CD14-positive monocyte (primary cell): ENCODE measurements at regions not wholly inside any gene's neighbourhood (a gene's known extent, or its start where the extent isn't known, plus 50 kb on each side); places are given as distances from the start of the nearest gene placed in this dataset.

Experiments used
- DNase-seq, 3 donors: peaks; one replicate each; pipeline ENCODE4 v3.0.0-alpha.2; 2011 to 2022
- H2AFZ ChIP-seq: 2 replicates; pipeline ENCODE4 v1.6.0; 2012; ENCODE audit warnings: mild to moderate bottlenecking, low read depth, low read length, inconsistent platforms; ENCODE audit not compliant: insufficient read depth, poor library complexity, severe bottlenecking
- H3K27ac ChIP-seq, 2 donors: 1 replicate in 1 of 2; 2 replicates in 1 of 2; pipeline ENCODE4 v1.5.1; 2012 to 2013; ENCODE audit warnings: low read length in 2 of 2, control low read depth in 1 of 2, inconsistent platforms in 1 of 2, low read depth in 1 of 2, mild to moderate bottlenecking in 1 of 2
- H3K27me3 ChIP-seq, 2 donors: one replicate each; pipeline versions ENCODE4 v1.6.0 to v1.6.1; 2011 to 2013; ENCODE audit warnings: low read length in 2 of 2; ENCODE audit not compliant: control insufficient read depth in 2 of 2, insufficient read depth in 2 of 2
- H3K36me3 ChIP-seq, 2 donors: replicated peaks in 1 of 2; 1 replicate in 1 of 2; 2 replicates in 1 of 2; pipeline versions ENCODE4 v1.5.1 to v1.6.1; 2012 to 2013; ENCODE audit warnings: low read length in 2 of 2, control low read depth in 1 of 2, inconsistent platforms in 1 of 2, mild to moderate bottlenecking in 1 of 2; ENCODE audit not compliant: insufficient read depth in 2 of 2, control insufficient read depth in 1 of 2
- H3K4me1 ChIP-seq, 2 donors: 1 replicate in 1 of 2; 2 replicates in 1 of 2; pipeline versions ENCODE4 v1.5.1 to v1.6.1; 2012 to 2013; ENCODE audit warnings: low read length in 2 of 2, control low read depth in 1 of 2, inconsistent platforms in 1 of 2, mild to moderate bottlenecking in 1 of 2, moderate library complexity in 1 of 2; ENCODE audit not compliant: insufficient read depth in 2 of 2, control insufficient read depth in 1 of 2
- H3K4me2 ChIP-seq: replicated peaks from 2 replicates; pipeline ENCODE3; 2012; ENCODE audit warnings: low read length, moderate library complexity, mild to moderate bottlenecking; ENCODE audit not compliant: poor library complexity, severe bottlenecking; ENCODE audit errors: extremely low read depth
- H3K4me3 ChIP-seq, 3 experiments: fragments of 200-600 bp in 1 of 3; sonication (generic) in 1 of 3; replicated peaks in 1 of 3; 1 replicate in 2 of 3; 2 replicates in 1 of 3; pipeline ENCODE4 v1.5.1; 2011 to 2013; ENCODE audit warnings: low read length in 3 of 3, mild to moderate bottlenecking in 3 of 3, control low read depth in 2 of 3, low read depth in 2 of 3, inconsistent platforms in 1 of 3, moderate library complexity in 1 of 3
- H3K79me2 ChIP-seq: 2 replicates; pipeline ENCODE4 v1.6.0; 2012; ENCODE audit warnings: mild to moderate bottlenecking, control low read depth, inconsistent platforms, low read length, moderate library complexity; ENCODE audit not compliant: insufficient read depth
- H3K9ac ChIP-seq: 2 replicates; pipeline ENCODE4 v1.6.0; 2017; ENCODE audit warnings: low read length, mild to moderate bottlenecking; ENCODE audit not compliant: insufficient read depth, poor library complexity, severe bottlenecking
- H3K9me3 ChIP-seq, 2 donors: replicated peaks in 1 of 2; 1 replicate in 1 of 2; 2 replicates in 1 of 2; pipeline versions ENCODE4 v1.5.1 to v1.6.1; 2012 to 2013; ENCODE audit warnings: low read length in 2 of 2, control low read depth in 1 of 2; ENCODE audit not compliant: control insufficient read depth in 1 of 2, insufficient read depth in 1 of 2
- H4K20me1 ChIP-seq: 2 replicates; pipeline ENCODE4 v1.6.0; 2012; ENCODE audit warnings: mild to moderate bottlenecking, low read length, control low read depth, moderate library complexity; ENCODE audit not compliant: insufficient read depth
- H3K27ac Mint-ChIP-seq, 7 donors: one replicate each; pipeline ENCODE4 v1.8.0; 2020; ENCODE audit warnings: mild to moderate bottlenecking in 7 of 7, mixed read lengths in 7 of 7, moderate library complexity in 6 of 7, inconsistent platforms in 2 of 7
- H3K27me3 Mint-ChIP-seq, 3 donors: one replicate each; pipeline ENCODE4 v1.8.0; 2021 to 2022; ENCODE audit warnings: low read depth in 3 of 3, mild to moderate bottlenecking in 3 of 3, mixed read lengths in 3 of 3, moderate library complexity in 3 of 3, inconsistent platforms in 1 of 3
- H3K36me3 Mint-ChIP-seq, 2 donors: one replicate each; pipeline ENCODE4 v1.8.0; 2020; ENCODE audit warnings: mixed read lengths in 2 of 2, inconsistent platforms in 1 of 2, mild to moderate bottlenecking in 1 of 2
- H3K4me1 Mint-ChIP-seq: one replicate; pipeline ENCODE4 v1.8.0; 2020; ENCODE audit warnings: mild to moderate bottlenecking, mixed read lengths
- H3K4me3 Mint-ChIP-seq, 2 donors: one replicate each; pipeline ENCODE4 v1.8.0; 2020; ENCODE audit warnings: mild to moderate bottlenecking in 2 of 2, mixed read lengths in 2 of 2, moderate library complexity in 1 of 2
- H3K9me3 Mint-ChIP-seq, 7 donors: one replicate each; pipeline ENCODE4 v1.8.0; 2020 to 2022; ENCODE audit warnings: mixed read lengths in 7 of 7, mild to moderate bottlenecking in 6 of 7, moderate library complexity in 6 of 7, inconsistent platforms in 2 of 7
- WGBS: methylation state at CpG from one replicate; pipeline ENCODE4 v1.1.5; 2013; ENCODE audit warnings: missing lambda C conversion rate; ENCODE audit not compliant: insufficient coverage; 5-methylcytosine and 5-hydroxymethylcytosine counted together
- intact Hi-C, 2 donors: fragments of 100-400 bp; cut with micrococcal nuclease; formaldehyde crosslinking; loops; one replicate each; pipeline versions ENCODE4 v1.15.0 to v1.15.1; 2023
- TF ChIP-seq, protein P1 (sequence below): fragments of 200-600 bp; IDR thresholded peaks from one replicate; pipeline ENCODE4 v1.8.0; 2022; ENCODE audit warnings: antibody characterized with exemption, mild to moderate bottlenecking

DNA sequence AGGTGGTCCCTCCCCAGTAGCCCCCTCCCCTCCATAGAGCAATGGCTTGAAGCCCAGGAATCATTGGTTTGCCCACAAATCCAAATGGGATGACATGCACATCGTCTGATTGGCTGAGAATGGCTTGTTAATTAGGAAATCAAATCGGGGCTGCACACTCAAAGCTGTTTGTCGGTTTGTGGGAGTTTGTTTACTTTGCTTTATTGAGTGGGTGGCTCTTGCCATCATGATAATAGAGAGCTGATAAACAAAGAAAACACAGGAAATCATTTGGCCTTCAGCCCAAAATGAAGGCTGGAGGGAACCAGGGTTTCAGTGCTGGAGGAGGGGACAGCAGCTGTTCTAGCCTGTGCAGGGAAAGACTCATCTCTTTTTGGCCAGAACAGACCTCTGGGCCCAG is 316.3 kb downstream of the CBLN1 start:
- H3K4me3 ChIP-seq, result no peak overlapping the region
- H3K27me3 ChIP-seq, result no peaks in the 10 kb centered on the region
- H3K4me2 ChIP-seq, result no peak overlapping the region
- Mint-ChIP-seq H3K9me3 (peaks cover 0 to 14% (median 4%) of the 10 kb centered on the region in 7 donors), H3K4me3 (no peak overlapping the region), H3K4me1 (no peaks in the 10 kb centered on the region), H3K27me3 (peaks cover 0 to 1% (median 0%) of the 10 kb centered on the region in 3 donors), H3K36me3 (no peaks in the 10 kb centered on the region), H3K27ac (no peak overlapping the region)
- H3K9me3 ChIP-seq, result no peaks in the 10 kb centered on the region
- H3K4me1 ChIP-seq, result no peaks in the 10 kb centered on the region
- H3K36me3 ChIP-seq, result no peaks in the 10 kb centered on the region
- H3K9ac ChIP-seq, result no peak overlapping the region
- intact Hi-C loops, result no loop called here
- DNase-seq, result no peak
- H3K79me2 ChIP-seq, result no peaks in the 10 kb centered on the region
- no peak overlapping the region for H2AFZ ChIP-seq
- H4K20me1 ChIP-seq, result no peaks in the 10 kb centered on the region
- 60% methylated on average over 1 of the region's 3 CpGs for WGBS
- TF ChIP-seq, protein P1, sequence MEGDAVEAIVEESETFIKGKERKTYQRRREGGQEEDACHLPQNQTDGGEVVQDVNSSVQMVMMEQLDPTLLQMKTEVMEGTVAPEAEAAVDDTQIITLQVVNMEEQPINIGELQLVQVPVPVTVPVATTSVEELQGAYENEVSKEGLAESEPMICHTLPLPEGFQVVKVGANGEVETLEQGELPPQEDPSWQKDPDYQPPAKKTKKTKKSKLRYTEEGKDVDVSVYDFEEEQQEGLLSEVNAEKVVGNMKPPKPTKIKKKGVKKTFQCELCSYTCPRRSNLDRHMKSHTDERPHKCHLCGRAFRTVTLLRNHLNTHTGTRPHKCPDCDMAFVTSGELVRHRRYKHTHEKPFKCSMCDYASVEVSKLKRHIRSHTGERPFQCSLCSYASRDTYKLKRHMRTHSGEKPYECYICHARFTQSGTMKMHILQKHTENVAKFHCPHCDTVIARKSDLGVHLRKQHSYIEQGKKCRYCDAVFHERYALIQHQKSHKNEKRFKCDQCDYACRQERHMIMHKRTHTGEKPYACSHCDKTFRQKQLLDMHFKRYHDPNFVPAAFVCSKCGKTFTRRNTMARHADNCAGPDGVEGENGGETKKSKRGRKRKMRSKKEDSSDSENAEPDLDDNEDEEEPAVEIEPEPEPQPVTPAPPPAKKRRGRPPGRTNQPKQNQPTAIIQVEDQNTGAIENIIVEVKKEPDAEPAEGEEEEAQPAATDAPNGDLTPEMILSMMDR, result no peak
- H3K27ac ChIP-seq, result no peak overlapping the region

DNA sequence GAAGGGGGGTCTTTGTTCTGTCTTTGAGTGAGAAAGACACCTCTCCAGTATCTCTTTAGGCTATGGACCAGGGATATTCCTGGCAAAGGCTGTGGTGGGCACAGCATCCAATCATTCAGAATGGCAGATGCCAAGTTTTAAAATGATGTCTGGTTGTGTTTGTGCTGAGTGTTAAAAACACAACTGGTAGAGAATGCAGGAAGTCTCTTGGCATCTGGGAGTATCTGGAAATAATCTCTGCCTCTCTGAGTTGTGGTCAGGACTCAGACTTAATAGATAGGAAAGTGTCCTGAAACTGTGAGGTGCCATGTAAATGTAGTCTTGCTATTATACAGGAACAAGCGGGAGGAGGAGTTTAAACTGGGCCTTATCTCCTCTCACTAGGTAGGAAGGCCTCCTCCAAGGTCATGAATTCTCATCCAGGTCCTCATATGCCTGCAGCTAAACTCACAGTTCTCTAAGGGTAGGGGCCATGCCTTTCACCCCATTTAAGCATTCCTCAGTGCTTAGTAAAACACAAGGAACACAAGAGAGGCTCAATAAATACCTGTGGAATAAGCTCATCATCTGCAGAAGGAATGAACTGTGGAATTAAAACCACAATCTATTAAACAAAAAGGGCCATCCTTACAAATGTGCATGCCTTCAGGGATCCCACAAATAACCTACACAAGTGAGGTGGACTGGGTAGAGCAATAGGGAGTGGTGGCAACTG is 317.6 kb downstream of the CBLN1 start:
- DNase-seq, result no peak
- Mint-ChIP-seq H3K4me3 (no peak overlapping the region), H3K4me1 (no peaks in the 10 kb centered on the region), H3K9me3 (peaks cover 0 to 13% (median 4%) of the 10 kb centered on the region in 7 donors), H3K27ac (no peak overlapping the region), H3K27me3 (no peaks in the 10 kb centered on the region), H3K36me3 (no peaks in the 10 kb centered on the region)
- no peaks in the 10 kb centered on the region for H3K27me3 ChIP-seq
- no peaks in the 10 kb centered on the region for H3K79me2 ChIP-seq
- no peak overlapping the region for H3K9ac ChIP-seq
- H3K4me2 ChIP-seq, result no peak overlapping the region
- TF ChIP-seq, protein P1, result no peak
- no CpG with 5 or more reads among the region's 1 CpG for WGBS
- intact Hi-C loops, result no loop called here
- H3K27ac ChIP-seq, result no peak overlapping the region
- H3K9me3 ChIP-seq, result no peaks in the 10 kb centered on the region
- no peak overlapping the region for H3K4me3 ChIP-seq
- no peaks in the 10 kb centered on the region for H3K36me3 ChIP-seq
- no peak overlapping the region for H2AFZ ChIP-seq
- no peaks in the 10 kb centered on the region for H3K4me1 ChIP-seq
- H4K20me1 ChIP-seq, result no peaks in the 10 kb centered on the region
